ENCODE measurements at regions not wholly inside any gene's neighbourhood (a gene's known extent, or its start where the extent isn't known, plus 50 kb on each side); places are given as distances from the start of the nearest gene placed in this dataset.

DNA sequence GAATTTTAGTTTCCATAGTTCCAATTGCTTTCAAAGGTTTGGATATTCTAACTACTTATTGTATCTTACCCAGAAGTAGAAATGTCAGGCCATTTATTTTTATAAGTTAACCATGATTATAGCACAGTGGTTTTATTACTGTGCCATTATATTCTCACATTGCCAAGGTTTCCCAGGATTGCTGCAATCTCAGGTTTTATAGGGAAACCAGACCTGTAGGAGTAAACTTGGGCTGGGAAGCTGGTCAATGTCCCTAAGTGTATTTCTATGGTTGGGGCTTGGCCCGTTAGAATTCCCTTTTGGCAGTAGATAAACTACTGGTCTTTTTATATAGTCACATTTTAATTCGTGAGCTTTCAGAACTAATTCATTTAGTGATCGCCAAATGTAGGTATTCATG is 396.6 kb upstream of the KCNN2 start:
- H3K27ac ChIP-seq, result no peak overlapping the region
- no peak overlapping the region for H3K9ac ChIP-seq
- H3K9me3 ChIP-seq (replicated peaks in 1 of 11), result no peaks in the 10 kb centered on the region
- no peak overlapping the region for H3K4me3 ChIP-seq
- no peaks in the 10 kb centered on the region for H3K36me3 ChIP-seq
- no peaks in the 10 kb centered on the region for H4K20me1 ChIP-seq
- no peaks in the 10 kb centered on the region for H3K27me3 ChIP-seq
- no peak overlapping the region for H3K4me2 ChIP-seq
- H3K4me1 ChIP-seq, result no peaks in the 10 kb centered on the region
- no peak for TF ChIP-seq Cebpa-rat (IDR thresholded peaks at IDR 0.05)

DNA sequence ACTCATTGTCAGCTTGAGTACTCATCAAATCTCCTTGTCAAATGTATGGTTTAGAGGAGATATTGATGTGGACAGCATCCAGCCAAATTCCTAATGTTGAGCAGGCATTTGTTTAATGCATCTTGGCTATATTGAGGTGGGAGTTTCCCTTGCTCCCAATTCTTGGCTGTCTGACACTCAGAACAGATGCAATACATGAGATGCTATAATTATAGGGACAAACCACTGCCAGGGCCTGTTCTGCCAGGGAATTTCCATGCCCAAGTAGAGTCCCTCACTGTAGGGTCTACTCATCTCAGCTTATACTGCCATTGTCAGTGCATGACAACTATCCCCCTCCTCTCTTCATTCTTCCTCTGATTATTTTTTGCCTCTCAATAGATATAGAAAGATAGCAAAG is 392.0 kb upstream of the KCNN2 start:
- Histone ChIP-seq H3K27ac (no peak overlapping the region), H3K9me3 (replicated peaks in 1 of 11) (no peaks in the 10 kb centered on the region), H3K27me3 (no peaks in the 10 kb centered on the region), H3K4me3 (no peak overlapping the region), H3K4me1 (peaks cover 0 to 8% (median 0%) of the 10 kb centered on the region in 10 experiments; a peak in 8 of 20 replicates), H3K9ac (no peak overlapping the region), H4K20me1 (no peaks in the 10 kb centered on the region), H3K36me3 (no peaks in the 10 kb centered on the region), H3K4me2 (no peak overlapping the region)
- no peak for TF ChIP-seq Cebpa-rat (IDR thresholded peaks at IDR 0.05)

DNA sequence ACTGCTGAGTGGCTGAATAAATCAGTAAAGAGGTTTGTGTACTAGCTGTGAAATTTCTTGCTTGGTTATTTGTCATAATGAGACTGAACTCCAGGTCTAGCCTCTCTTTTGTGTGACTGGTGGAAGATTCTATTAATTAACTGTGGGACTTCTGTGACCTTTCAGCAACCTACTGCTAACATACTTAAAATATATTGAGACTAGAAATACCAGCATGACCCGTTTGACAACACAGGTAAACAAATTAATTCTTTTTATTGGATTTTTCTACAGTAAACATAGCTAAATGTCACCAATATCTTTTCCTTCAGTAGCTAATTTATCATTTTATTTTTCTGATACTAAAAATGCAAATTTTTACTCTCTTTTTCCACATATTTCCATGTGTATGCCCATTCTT is 390.4 kb upstream of the KCNN2 start:
- Histone ChIP-seq H4K20me1 (no peaks in the 10 kb centered on the region), H3K4me2 (no peak overlapping the region), H3K27ac (no peak overlapping the region), H3K4me1 (peaks cover 0 to 8% (median 0%) of the 10 kb centered on the region in 10 experiments; a peak in 8 of 20 replicates), H3K9me3 (replicated peaks in 1 of 11) (no peaks in the 10 kb centered on the region), H3K27me3 (no peaks in the 10 kb centered on the region), H3K9ac (no peak overlapping the region), H3K4me3 (no peak overlapping the region), H3K36me3 (no peaks in the 10 kb centered on the region)
- no peak for TF ChIP-seq Cebpa-rat (IDR thresholded peaks at IDR 0.05)

DNA sequence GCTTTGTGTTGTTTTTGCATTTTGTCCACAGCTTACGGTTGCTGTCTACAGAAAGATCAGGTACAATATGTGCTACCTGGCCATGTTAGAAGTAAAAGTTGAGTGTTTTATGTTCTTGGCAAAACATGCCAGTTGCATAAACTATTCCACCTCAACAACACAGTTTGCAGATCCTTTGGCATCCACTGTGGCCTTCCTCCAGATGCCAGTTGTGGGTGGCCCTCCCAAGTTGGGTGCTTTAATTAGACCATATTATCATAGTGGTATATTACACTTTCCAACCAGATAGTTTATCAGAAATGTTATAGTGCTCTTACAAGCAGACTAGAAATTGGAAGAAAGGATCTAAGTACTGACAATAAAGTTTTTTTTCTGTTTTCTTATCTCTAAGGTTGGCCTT is 386.9 kb upstream of the KCNN2 start:
- Histone ChIP-seq H3K27ac (no peak overlapping the region), H3K4me2 (no peak overlapping the region)

DNA sequence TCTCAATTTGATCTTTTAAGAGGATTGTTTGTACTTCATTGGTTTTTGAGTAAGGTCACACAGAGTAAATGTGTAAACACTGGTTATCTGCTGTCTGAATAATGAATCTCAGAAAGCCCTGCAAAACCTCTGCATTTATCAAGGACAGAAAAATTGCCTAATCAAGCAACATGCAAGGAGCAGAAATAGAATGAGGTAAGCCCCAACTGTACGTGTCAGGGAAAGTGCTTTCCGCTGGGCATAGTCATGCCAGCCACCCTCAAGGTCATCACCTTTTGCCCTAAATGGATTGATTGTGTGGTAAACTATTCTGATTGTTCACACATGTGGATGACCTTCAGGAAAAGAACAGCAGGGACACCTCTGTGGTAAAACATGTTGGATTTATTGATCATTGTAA is 376.9 kb upstream of the KCNN2 start:
- no peak overlapping the region for H3K4me3 ChIP-seq
- H3K4me2 ChIP-seq, result no peak overlapping the region
- no peaks in the 10 kb centered on the region for H3K36me3 ChIP-seq
- no peaks in the 10 kb centered on the region for H4K20me1 ChIP-seq
- no peaks in the 10 kb centered on the region for H3K4me1 ChIP-seq
- H3K27ac ChIP-seq, result no peak overlapping the region
- no peaks in the 10 kb centered on the region for H3K9me3 ChIP-seq (replicated peaks in 1 of 11)
- H3K27me3 ChIP-seq, result no peaks in the 10 kb centered on the region
- no peak overlapping the region for H3K9ac ChIP-seq
- TF ChIP-seq Cebpa-rat (IDR thresholded peaks at IDR 0.05), result no peak

More for the DNA sequence above, 386.9 kb upstream of the KCNN2 start:
- H3K4me1 ChIP-seq, result peaks cover 0 to 8% (median 0%) of the 10 kb centered on the region in 10 experiments; a peak in 8 of 20 replicates
- H3K4me3 ChIP-seq, result no peak overlapping the region
- no peaks in the 10 kb centered on the region for H4K20me1 ChIP-seq
- H3K27me3 ChIP-seq, result no peaks in the 10 kb centered on the region
- H3K9me3 ChIP-seq (replicated peaks in 1 of 11), result no peaks in the 10 kb centered on the region
- no peaks in the 10 kb centered on the region for H3K36me3 ChIP-seq
- no peak overlapping the region for H3K9ac ChIP-seq
- TF ChIP-seq Cebpa-rat (IDR thresholded peaks at IDR 0.05), result no peak

DNA sequence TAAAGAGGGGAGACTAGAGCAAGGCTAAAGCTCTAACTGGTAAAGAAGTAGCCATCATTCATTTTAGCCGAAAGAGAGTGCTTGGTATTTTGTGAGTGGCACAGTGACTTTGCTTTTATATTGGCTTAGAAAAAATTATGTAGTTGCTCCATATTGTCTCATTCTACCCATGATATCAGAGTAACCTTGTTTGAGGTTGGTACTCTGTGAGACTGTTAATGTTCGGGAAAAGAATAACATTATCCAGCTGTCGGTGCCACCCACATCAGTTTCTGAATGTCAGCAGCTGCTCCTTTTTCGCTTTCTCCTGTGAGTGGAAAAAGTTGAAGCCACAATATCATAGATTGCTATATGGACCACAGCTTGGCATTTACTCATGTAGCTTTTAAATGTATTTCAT is 376.4 kb upstream of the KCNN2 start:
- no peaks in the 10 kb centered on the region for H3K4me1 ChIP-seq
- H3K36me3 ChIP-seq, result no peaks in the 10 kb centered on the region
- H3K27ac ChIP-seq, result no peak overlapping the region
- H3K4me3 ChIP-seq, result no peak overlapping the region
- no peak overlapping the region for H3K4me2 ChIP-seq
- H3K27me3 ChIP-seq, result no peaks in the 10 kb centered on the region
- TF ChIP-seq Cebpa-rat (IDR thresholded peaks at IDR 0.05), result no peak
- H3K9ac ChIP-seq, result no peak overlapping the region
- H4K20me1 ChIP-seq, result no peaks in the 10 kb centered on the region
- H3K9me3 ChIP-seq (replicated peaks in 1 of 11), result no peaks in the 10 kb centered on the region

DNA sequence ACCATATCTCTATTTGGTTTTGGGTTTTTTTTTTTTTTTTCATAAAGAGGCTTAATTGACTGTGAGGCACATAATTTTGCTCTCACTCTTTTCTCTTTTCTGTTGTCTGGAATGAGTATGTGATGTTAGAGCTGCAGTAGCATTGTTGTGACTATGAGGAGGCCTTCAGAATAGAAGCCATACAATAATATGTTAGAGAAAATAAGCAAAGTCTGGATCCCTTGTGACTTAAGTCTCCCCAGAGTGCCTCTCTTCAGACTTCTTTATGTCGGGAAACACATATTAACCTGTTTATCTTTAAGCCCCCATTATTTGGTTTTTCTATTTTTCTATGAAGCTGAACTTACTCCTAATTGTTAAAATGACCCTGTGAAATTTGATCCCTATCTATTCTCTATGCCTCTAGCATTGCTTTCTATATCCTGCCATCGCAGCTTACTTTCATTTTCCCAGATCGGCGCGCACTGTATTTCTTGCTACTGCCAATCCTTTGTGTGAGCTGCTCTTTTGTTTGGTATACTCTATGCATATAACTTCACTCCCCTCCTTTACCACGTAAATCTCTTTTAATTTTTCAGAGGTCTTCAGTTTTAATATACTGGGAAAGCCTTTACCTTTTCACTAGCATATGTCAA is 372.5 kb upstream of the KCNN2 start:
- no peaks in the 10 kb centered on the region for H3K36me3 ChIP-seq
- H3K4me2 ChIP-seq, result no peak overlapping the region
- H3K4me1 ChIP-seq, result no peaks in the 10 kb centered on the region
- no peak overlapping the region for H3K4me3 ChIP-seq
- H3K27me3 ChIP-seq, result no peaks in the 10 kb centered on the region
- H3K27ac ChIP-seq, result no peak overlapping the region
- no peak for TF ChIP-seq Cebpa-rat (IDR thresholded peaks at IDR 0.05)
- no peaks in the 10 kb centered on the region for H4K20me1 ChIP-seq
- H3K9ac ChIP-seq, result no peak overlapping the region
- no peaks in the 10 kb centered on the region for H3K9me3 ChIP-seq (replicated peaks in 1 of 11)

DNA sequence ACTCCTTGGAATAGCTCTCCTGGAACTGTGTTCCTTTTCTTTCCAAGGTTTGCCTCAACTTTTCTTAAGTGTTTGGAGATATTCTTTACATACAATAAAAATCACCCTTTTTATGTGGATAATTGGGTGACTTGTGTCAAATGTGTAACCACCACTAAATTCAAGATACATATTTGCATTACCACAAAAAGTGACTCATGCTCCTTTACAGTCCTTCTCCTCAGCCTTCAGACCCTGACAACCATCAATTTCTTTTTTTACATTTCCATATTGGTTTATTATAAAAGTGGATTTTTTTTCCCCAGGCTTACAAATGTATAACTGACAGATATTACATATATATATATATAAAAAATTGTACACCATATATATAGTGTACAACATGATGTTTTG is 372.0 kb upstream of the KCNN2 start:
- H3K4me2 ChIP-seq, result no peak overlapping the region
- no peak overlapping the region for H3K9ac ChIP-seq
- H3K36me3 ChIP-seq, result no peaks in the 10 kb centered on the region
- no peaks in the 10 kb centered on the region for H3K27me3 ChIP-seq
- H3K27ac ChIP-seq, result no peak overlapping the region
- H3K9me3 ChIP-seq (replicated peaks in 1 of 11), result no peaks in the 10 kb centered on the region
- no peak overlapping the region for H3K4me3 ChIP-seq
- H4K20me1 ChIP-seq, result no peaks in the 10 kb centered on the region
- no peaks in the 10 kb centered on the region for H3K4me1 ChIP-seq
- no peak for TF ChIP-seq Cebpa-rat (IDR thresholded peaks at IDR 0.05)

DNA sequence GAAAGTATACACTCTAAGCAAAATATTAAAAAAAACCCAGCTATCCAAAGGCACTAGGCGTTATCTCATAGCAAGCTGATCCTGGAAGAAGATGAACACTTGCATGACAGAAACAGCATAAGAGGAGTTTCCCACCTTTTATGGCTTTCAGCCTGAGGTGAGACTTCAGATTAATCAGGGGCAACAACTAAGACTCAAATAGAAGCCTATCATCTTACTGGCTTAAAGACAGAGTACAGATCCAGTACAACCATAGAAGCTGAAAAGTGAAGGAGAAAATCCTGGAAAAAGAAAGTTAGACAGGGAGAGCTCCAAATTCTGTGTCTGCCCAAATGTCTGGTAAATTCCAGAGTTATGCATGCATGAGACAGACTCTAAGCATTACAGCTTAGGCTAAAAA is 360.8 kb upstream of the KCNN2 start:
- Histone ChIP-seq H3K4me2 (no peak overlapping the region), H3K9me3 (replicated peaks in 1 of 11) (no peaks in the 10 kb centered on the region), H3K9ac (no peak overlapping the region), H3K4me3 (no peak overlapping the region), H3K36me3 (no peaks in the 10 kb centered on the region), H3K4me1 (no peaks in the 10 kb centered on the region), H3K27ac (no peak overlapping the region), H4K20me1 (no peaks in the 10 kb centered on the region), H3K27me3 (no peaks in the 10 kb centered on the region)
- no peak for TF ChIP-seq Cebpa-rat (IDR thresholded peaks at IDR 0.05)

DNA sequence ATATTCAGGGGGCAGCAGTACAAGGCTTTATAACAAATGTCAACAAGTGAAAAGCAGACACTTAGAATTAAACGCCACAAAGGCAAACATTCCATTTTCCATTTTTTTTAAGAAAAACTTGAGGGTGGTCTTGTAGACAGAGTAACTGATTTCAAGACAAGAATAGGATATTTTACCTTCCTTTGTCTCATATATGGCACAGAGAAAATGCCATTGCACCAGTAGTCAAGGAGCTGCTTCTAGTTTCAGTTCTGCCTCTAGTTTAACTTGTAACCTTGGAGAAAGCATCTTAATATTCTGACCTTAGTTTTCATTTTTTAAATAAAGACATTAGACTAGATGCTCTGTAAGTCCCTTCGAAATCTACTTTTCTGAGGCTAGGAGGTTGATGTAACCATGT is 355.3 kb upstream of the KCNN2 start:
- no peaks in the 10 kb centered on the region for H3K4me1 ChIP-seq
- no peak overlapping the region for H3K9ac ChIP-seq
- no peaks in the 10 kb centered on the region for H3K27me3 ChIP-seq
- H3K36me3 ChIP-seq, result no peaks in the 10 kb centered on the region
- no peaks in the 10 kb centered on the region for H3K9me3 ChIP-seq (replicated peaks in 1 of 11)
- H3K27ac ChIP-seq, result no peak overlapping the region
- no peaks in the 10 kb centered on the region for H4K20me1 ChIP-seq
- no peak overlapping the region for H3K4me2 ChIP-seq
- no peak for TF ChIP-seq Cebpa-rat (IDR thresholded peaks at IDR 0.05)
- no peak overlapping the region for H3K4me3 ChIP-seq

All from BLaER1 treated with 17β-estradiol and CSF1 and Interleukin-3, amounts not matched to agents 10 nM and 100 nM (cell line).